Hematopoietic multipotent progenitor cell treated with erythropoietin and hydrocortisone succinate and interleukin-3 and kit ligand, for 6 days (in vitro differentiated cells): ENCODE measurements at regions not wholly inside any gene's neighbourhood (a gene's known extent, or its start where the extent isn't known, plus 50 kb on each side); places are given as distances from the start of the nearest gene placed in this dataset.
"Not testable (repeated sequence)": the region's sequence is repeated elsewhere in the genome, so short reads cannot be mapped to it uniquely, and the experiment has no call there.

Experiments used
- DNase-seq: peaks from one replicate; pipeline ENCODE4 v3.0.0-alpha.2; 2015

DNA sequence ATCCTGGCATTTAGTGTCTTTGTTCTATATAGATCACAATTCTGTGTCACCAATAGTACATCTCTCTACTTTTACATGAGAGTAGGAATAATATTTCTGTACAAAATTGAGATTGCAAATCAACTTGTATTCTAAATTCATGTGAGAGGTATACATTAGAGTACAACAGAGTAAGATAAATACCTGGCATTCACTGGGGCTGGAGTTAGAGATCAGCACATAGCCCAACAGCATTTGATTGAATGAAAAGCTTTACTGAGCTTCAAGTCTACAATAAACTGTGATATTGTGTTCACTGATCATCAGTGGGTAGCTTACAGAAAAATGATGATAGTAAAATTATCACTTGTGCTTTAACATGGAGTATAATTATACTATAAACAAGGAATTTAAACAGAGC, 1114.7 kb downstream of the REEP3 start:
- no peak for DNase-seq

DNA sequence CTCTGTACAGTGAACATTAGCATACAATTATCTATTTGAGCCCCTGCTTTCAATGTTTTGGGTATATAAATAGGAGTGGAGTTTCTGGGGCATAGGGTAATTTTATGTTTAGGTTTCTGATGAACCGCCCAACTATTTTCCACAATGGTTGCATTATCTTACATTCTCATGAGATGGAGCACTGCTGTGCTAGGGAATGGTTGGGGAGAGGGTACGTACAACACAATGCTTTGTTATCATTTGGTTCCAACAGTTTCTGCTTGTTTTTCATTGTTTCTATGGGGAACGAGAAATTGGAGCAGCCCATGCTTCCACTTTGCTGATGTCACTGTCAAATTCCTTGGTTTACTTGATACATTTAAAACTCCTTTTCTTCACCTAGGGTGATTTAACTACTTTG, 1115.3 kb downstream of the REEP3 start:
- DNase-seq: no peak

DNA sequence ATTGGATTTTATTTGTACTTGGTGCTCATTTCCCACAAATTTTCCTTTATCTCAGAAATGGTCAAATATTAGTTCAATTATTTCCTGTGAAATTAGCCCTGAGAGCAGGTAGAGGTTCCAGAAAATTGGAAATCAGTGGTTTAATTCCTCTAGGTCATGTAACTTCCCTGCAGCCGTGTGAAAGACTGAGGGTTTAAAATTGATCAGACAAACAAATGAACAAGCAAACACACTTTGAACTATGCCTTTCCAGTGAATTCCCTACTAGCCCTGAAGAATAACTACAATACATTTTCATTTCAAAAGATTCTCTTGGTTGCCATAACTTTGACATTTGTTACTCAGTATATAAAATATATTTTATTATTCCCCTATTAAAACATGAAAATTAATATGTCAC, 1116.7 kb downstream of the REEP3 start:
- DNase-seq: no peak

- DNase-seq: peak; percentile 58
Measured at GRCh38 chr10:64648915-64649314, 1127.7 kb downstream of the REEP3 start.

DNA sequence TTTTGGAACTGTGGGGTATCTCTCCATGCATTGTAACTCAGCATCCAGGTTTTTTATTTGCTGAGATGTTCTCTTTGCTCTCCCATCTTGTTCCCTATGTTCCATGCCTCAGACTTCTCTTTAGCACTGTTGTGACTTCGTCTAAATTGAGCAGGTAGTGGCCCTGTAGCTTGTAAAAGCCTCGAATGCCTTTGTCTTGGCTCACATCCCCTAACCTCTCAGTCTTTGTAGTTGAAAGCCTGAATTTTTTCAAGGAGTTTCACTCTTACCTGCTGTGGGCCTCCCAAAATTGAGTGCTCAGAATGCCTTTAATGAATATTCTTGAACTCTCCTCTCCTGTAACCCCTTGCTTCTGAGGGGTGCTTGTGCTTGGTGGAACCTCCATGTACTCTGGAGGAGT, 1137.3 kb downstream of the REEP3 start:
- no peak for DNase-seq

DNA sequence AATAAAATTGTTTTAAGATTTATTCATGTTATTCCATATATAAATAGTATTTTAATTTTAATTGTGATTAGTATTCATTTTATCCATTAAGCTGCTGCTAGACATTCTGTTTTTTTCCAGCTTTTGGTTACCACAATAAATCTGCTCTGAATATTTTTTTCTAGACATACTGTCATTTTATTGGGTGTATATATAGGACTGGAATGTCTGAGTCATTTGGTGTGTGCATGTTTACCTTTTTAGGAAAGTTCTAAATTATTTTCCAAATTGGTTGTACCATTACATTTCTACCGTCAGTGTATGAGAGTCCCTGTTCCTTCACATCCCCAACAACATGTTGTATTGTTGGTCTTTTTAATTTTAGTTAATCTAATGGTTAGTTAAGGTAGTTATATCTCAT, 1138.1 kb downstream of the REEP3 start:
- DNase-seq: no peak

- no peak for DNase-seq
Measured at GRCh38 chr10:64682043-64682442, 1160.8 kb downstream of the REEP3 start.

DNA sequence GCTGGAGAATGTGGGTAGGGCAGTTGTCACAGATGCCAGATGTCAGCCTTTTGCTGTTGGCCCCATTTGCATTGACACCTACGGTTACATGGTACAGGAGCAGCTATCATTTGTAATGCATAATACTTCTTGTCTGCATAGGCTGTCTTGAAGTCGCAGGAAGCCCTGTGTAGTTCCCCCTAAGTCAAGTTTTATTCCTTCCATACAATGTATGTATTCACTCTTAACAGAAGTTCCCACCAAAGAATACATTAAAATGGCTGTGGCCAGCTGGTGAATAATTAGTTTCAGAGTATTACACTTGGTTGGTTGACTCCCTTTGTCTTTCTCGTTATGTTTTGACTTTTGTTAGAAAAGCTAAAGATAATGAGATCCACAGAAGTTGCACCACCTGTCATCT, 1169.0 kb downstream of the REEP3 start:
- no peak for DNase-seq

DNA sequence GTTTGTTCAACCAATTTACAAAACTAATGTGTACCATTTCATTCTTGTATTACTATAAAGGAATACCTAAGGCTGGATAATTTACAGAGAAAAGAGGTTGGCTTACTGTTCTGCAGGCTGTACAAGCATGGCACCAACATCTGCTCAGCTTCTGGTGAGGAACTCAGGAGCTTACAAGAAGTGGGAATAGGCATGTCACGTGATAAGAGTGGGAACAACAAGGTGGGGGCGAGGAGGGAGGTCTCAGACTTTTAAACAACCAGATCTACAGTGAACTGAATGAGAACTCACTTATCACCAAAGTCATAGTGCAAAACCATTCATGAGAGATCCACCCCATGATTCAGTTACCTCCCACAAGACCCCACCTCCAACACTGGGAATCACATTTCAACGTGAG, 1178.0 kb downstream of the REEP3 start:
- no peak for DNase-seq

- DNase-seq: not testable (repeated sequence)
Measured at GRCh38 chr10:64702086-64702485, 1180.9 kb downstream of the REEP3 start.

DNA sequence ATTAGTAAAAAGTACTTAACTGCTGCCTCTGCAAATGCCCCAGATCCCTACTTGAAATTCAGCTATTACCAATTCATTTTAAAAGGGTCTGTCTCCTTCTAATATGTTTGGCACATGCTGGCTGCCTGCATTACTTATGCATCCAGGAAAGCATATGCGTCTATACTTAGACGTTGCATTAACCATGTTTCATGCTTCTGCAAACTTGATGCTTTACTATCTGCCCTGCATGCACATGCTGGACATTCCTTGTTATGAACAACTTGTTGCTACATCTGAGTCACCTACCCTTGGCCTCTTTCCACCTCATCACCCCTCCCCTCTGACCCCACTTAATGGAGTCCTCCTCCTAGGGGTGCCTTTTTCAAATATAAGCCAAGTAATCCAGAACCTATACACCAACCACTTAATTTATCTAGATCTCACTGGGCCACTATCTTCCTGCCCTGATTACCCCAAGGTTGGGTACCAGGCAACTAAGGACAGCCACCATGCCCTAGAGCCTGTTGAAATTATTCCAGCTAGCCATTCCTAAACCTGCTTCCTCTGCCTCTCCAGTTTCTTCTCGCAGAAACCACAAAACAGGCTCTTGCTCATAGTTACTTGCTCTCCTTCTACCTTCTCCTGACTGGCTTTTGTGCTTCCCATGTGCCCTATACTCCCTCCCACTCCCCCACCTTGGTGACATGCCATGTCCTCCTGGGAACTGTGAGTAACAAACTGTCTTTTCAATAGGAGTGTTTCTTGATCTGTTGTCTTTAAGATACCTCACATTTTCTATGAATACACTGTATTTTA, 1187.9 kb downstream of the REEP3 start:
- no peak for DNase-seq

DNA sequence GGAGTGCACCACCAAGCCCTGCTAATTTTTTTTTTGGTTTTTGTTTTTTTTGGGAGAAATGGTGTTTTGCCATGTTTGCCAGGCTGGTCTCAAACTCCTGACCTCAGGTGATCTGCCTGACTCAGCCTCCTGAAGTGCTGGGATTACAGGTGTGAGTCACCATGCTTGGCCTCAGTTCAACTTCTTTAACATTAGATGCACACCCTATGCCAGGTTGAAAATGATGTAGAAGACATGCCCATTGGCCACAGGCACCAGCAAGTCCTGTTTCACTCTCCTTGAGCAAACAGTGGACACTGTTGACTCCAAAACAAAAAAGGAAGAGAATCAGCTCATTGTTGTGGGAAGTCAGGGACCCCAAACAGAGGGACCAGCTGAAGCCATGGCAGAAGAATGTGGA, 1205.3 kb downstream of the REEP3 start:
- no peak for DNase-seq

- DNase-seq: no peak
Measured at GRCh38 chr10:64731016-64731415, 1209.8 kb downstream of the REEP3 start.

DNA sequence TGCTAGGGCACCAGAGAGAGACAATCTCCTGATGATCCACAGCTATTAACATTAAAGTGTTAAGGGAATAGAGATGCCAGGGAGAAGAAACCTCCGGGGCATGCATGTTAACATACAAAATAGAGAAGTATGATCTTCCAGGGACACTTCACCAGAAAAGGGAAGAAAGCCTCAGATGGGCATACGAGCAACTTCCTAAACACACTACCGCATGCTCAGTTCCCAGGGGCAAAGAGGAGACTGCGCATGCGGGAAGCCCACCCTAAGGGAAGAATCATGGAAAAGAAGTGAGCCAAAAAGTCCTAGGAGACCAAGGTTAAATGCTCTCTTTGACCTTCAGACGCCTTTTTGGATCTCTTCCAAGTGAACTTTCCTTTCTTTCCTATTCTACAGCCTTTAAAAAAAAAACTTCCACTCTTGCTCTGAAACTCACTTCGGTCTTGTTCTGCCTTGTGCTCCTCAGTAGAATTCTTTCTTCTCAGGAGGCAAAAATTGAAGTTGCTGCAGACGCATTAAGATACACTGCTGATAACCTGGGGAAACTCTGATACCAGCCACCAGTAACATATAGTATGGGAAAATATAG, 1211.3 kb downstream of the REEP3 start:
- DNase-seq: peak; percentile 4

- peak; percentile 68 for DNase-seq
Measured at GRCh38 chr10:64733980-64734379, 1212.8 kb downstream of the REEP3 start.

DNA sequence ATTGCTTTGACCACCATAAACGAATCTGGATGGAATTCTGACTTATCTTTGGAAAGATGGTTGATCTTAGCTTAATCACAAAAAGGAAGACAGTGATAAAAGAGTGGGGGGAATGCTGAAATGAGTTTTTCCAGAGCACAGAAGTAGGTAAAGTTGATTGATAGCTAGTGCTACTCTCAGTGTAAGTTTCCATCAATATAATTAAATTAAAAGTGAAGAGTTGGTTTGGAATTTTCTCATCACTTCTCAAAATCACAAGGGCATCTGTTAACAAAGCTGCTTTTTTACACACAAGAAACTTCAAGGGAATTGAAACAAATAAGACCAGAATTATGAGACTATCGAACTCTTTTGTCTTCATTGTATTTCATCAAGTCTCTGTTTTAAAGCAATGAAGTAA, 1217.3 kb downstream of the REEP3 start:
- no peak for DNase-seq

DNA sequence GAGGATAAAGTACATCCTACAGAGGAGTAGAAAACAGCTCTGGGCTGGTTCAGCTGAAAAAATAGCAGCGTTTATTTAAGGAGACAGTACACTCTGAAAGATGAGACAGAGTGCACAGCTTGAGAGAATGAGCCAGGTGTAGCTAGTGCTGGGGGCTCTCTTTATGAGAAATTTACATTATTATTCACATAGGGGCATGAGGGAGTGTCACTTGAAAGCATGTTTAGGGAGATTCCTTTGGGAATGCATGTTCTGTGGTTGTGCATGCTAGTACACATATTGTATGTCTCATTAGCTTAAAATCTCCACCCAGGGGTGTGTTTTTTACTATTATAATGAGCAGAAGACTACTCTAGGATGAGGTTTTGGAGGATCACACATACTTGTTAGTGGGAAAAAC, 1224.4 kb downstream of the REEP3 start:
- DNase-seq: no peak

DNA sequence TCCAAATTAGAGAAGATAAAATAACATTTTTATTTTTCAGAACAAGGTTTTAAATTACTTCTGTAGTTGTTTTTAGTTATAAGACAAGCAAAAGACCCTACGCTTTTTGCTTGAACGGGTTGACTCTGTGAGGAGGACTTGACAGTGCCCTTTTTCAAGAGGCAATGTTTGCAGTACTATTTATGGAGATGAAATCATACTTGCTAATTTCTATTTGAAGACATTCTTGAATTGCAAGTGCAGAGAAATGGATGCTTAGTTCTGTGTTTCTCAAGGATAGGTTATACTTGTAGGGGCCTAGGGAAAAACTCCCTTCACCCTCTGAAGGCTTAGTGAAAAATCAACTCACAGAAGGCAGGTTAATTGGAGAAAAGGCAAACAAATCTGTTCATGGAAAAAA, 1229.5 kb downstream of the REEP3 start:
- DNase-seq: no peak

DNA sequence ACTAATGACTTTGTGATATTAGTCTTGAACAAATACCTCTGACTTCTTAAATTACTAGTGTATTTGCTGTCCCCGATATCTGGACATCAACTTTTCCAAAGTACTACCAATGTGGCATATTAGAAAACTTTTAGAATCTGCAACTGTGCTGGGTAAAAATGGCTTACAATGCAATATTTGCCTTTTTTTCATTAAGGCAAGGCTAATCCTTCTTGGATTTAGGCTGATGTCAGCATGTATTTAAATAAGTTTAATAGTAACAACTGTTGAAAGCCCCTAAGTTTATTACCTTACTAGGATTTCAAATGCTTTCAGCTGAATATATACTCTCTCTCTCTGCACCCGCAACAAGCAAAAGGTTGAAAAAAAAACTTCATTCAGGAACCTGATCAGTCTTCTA, 1232.3 kb downstream of the REEP3 start:
- DNase-seq: no peak

- DNase-seq: no peak
Measured at GRCh38 chr10:64760371-64760770, 1239.2 kb downstream of the REEP3 start.

DNA sequence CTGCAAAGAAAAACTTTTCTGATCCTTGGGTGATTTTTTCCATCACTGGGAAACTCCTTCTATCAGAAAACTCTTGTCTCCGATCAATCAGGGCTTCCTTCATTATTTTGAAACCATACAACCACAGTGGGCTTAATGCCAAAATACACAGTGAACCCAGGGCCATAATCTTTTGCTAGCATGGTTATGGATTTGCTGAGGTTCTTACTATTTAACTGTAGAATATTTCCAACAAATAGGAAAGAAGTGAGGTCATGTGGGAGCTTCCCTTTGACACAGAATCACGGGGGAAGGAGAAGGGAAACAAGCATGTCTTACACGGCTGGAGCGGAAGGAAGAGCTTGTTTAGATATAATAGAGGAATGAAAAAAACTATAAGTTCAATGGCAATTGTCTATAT, 1241.7 kb downstream of the REEP3 start:
- DNase-seq: no peak

- DNase-seq: no peak
Measured at GRCh38 chr10:64765498-64765897, 1244.3 kb downstream of the REEP3 start.

GRCh38 chr10:64771253-64772050, 1250.3 kb downstream of the REEP3 start:
- DNase-seq: no peak

DNA sequence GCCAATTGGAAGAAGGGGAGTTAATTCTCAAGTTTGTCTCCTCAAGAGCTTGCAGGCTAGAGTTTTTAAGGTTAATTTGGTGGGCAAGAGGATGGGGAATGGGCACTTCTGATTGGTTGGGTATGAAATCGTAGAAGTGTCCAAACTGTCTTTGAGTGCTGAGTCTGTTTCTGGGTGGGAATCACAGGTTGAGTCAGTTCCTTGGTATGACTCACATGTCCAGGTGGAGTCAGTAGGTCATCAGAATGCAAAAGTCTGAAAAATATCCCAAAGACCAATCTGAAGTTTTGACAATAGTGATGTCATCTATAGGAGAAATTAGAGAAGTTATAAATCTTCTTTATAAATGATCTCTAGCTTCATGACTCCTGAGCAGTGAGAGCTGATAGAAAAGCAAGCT, 1252.2 kb downstream of the REEP3 start:
- no peak for DNase-seq
